Osteoblast (primary cell): ENCODE measurements at regions not wholly inside any gene's neighbourhood (a gene's known extent, or its start where the extent isn't known, plus 50 kb on each side); places are given as distances from the start of the nearest gene placed in this dataset.
"Not testable (repeated sequence)": the region's sequence is repeated elsewhere in the genome, so short reads cannot be mapped to it uniquely, and the experiment has no call there.

Experiments used
- DNase-seq: peaks from one replicate; pipeline ENCODE4 v3.0.0; 2011; ENCODE audit warnings: low spot score, mixed read lengths; ENCODE audit not compliant: insufficient read length; ENCODE audit errors: missing footprints
- H2AFZ ChIP-seq: 2 replicates; pipeline ENCODE4 v1.6.0; 2011; ENCODE audit warnings: mild to moderate bottlenecking, low read length
- H3K27ac ChIP-seq: 2 replicates; pipeline ENCODE4 v1.5.1; 2011; ENCODE audit warnings: mild to moderate bottlenecking, low read depth, low read length, moderate library complexity
- H3K27me3 ChIP-seq: 2 replicates; pipeline ENCODE4 v1.6.0; 2012; ENCODE audit warnings: mild to moderate bottlenecking, control low read depth, inconsistent platforms, low read length, moderate library complexity; ENCODE audit not compliant: insufficient read depth
- H3K36me3 ChIP-seq: 2 replicates; pipeline ENCODE4 v1.5.1; 2011; ENCODE audit warnings: mild to moderate bottlenecking, low read length, control low read depth, moderate library complexity; ENCODE audit not compliant: insufficient read depth
- H3K4me1 ChIP-seq: 2 replicates; pipeline ENCODE4 v1.5.1; 2011; ENCODE audit warnings: mild to moderate bottlenecking, low read length, control low read depth, moderate library complexity; ENCODE audit not compliant: insufficient read depth
- H3K4me2 ChIP-seq: 2 replicates; pipeline ENCODE4 v1.6.0; 2011; ENCODE audit warnings: mild to moderate bottlenecking, low read length; ENCODE audit not compliant: insufficient read depth
- H3K4me3 ChIP-seq: fragments of 200-600 bp; sonication (generic); 3 replicates; pipeline ENCODE4 v1.5.1; 2012; ENCODE audit warnings: mild to moderate bottlenecking, low read length, inconsistent platforms; ENCODE audit not compliant: insufficient read depth
- H3K79me2 ChIP-seq: 2 replicates; pipeline ENCODE4 v1.6.0; 2012; ENCODE audit warnings: mild to moderate bottlenecking, low read length, control low read depth, inconsistent platforms; ENCODE audit not compliant: insufficient read depth
- H3K9me3 ChIP-seq: 2 replicates; pipeline ENCODE4 v1.5.1; 2011; ENCODE audit warnings: low read depth, low read length, control low read depth
- H4K20me1 ChIP-seq: 2 replicates; pipeline ENCODE4 v1.6.0; 2012; ENCODE audit warnings: mild to moderate bottlenecking, low read length, control low read depth; ENCODE audit not compliant: insufficient read depth
- CTCF ChIP-seq: IDR thresholded peaks from 2 replicates; pipeline ENCODE4 v1.5.1; 2011; ENCODE audit warnings: mild to moderate bottlenecking, low read depth, low read length, moderate library complexity; ENCODE audit errors: extremely low read depth

GRCh38 chr4:86523333-86523732, 70.8 kb upstream of the PTPN13 start:
- Histone ChIP-seq H3K79me2 (no peaks in the 10 kb centered on the region), H4K20me1 (no peaks in the 10 kb centered on the region), H3K27ac (no peak overlapping the region), H3K9me3 (peaks cover 2% of the 10 kb centered on the region), H3K27me3 (no peaks in the 10 kb centered on the region), H2AFZ (no peak overlapping the region), H3K4me1 (no peaks in the 10 kb centered on the region), H3K4me3 (no peak overlapping the region), H3K36me3 (no peaks in the 10 kb centered on the region), H3K4me2 (no peak overlapping the region)
- DNase-seq, result no peak
- TF ChIP-seq CTCF, result no peak

GRCh38 chr4:86527713-86528112, 66.4 kb upstream of the PTPN13 start:
- not testable (repeated sequence) for H3K4me1 ChIP-seq, H3K36me3 ChIP-seq, H2AFZ ChIP-seq, H4K20me1 ChIP-seq, H3K79me2 ChIP-seq, H3K9me3 ChIP-seq, H3K27me3 ChIP-seq, DNase-seq, H3K4me3 ChIP-seq, H3K4me2 ChIP-seq, H3K27ac ChIP-seq

GRCh38 chr4:86529436-86529835, 64.7 kb upstream of the PTPN13 start:
- no peak overlapping the region for H3K4me2 ChIP-seq
- no peak for DNase-seq
- no peaks in the 10 kb centered on the region for H3K36me3 ChIP-seq
- no peaks in the 10 kb centered on the region for H3K9me3 ChIP-seq
- TF ChIP-seq CTCF, result no peak
- H3K4me3 ChIP-seq, result no peak overlapping the region
- no peaks in the 10 kb centered on the region for H3K79me2 ChIP-seq
- no peaks in the 10 kb centered on the region for H4K20me1 ChIP-seq
- no peak overlapping the region for H2AFZ ChIP-seq
- no peak overlapping the region for H3K27ac ChIP-seq
- H3K27me3 ChIP-seq, result no peaks in the 10 kb centered on the region
- H3K4me1 ChIP-seq, result no peaks in the 10 kb centered on the region

- Histone ChIP-seq H2AFZ (no peak overlapping the region), H4K20me1 (no peaks in the 10 kb centered on the region), H3K4me1 (no peaks in the 10 kb centered on the region), H3K9me3 (no peaks in the 10 kb centered on the region), H3K27me3 (no peaks in the 10 kb centered on the region), H3K4me3 (no peak overlapping the region), H3K79me2 (no peaks in the 10 kb centered on the region), H3K4me2 (no peak overlapping the region), H3K27ac (no peak overlapping the region), H3K36me3 (no peaks in the 10 kb centered on the region)
- no peak for DNase-seq
- no peak for TF ChIP-seq CTCF
Observed at GRCh38 chr4:86530183-86530582, 63.9 kb upstream of the PTPN13 start.

- DNase-seq, result no peak
- no peak overlapping the region for H3K4me3 ChIP-seq
- no peak overlapping the region for H3K27ac ChIP-seq
- H3K9me3 ChIP-seq, result no peaks in the 10 kb centered on the region
- no peak overlapping the region for H3K4me2 ChIP-seq
- H3K36me3 ChIP-seq, result no peaks in the 10 kb centered on the region
- no peak for TF ChIP-seq CTCF
- H3K27me3 ChIP-seq, result no peaks in the 10 kb centered on the region
- H3K4me1 ChIP-seq, result no peaks in the 10 kb centered on the region
- H4K20me1 ChIP-seq, result no peaks in the 10 kb centered on the region
- H3K79me2 ChIP-seq, result no peaks in the 10 kb centered on the region
- no peak overlapping the region for H2AFZ ChIP-seq
Observed at GRCh38 chr4:86531440-86531839, 62.7 kb upstream of the PTPN13 start.
